A673 (cell line): ENCODE measurements at regions not wholly inside any gene's neighbourhood (a gene's known extent, or its start where the extent isn't known, plus 50 kb on each side); places are given as distances from the start of the nearest gene placed in this dataset.

Source experiments
- BruUV-seq: library from RNA; stranded (reverse); fragments of 400-500 nt; replicated peaks from 2 replicates; lab custom pipeline; 2021; lab: Mats Ljungman, UMichigan
- CTCF ChIA-PET: fragments of 300-600 bp; sonication (Branson Sonifier 250); formaldehyde crosslinking; loops from one replicate; lab custom pipeline; 2022; ENCODE audit warnings: antibody characterized with exemption; lab: Charles Lee
- POLR2A ChIA-PET: fragments of 300-600 bp; sonication (Branson Sonifier 250); formaldehyde crosslinking; loops from one replicate; lab custom pipeline; 2022; ENCODE audit warnings: antibody characterized with exemption; ENCODE audit not compliant: low non-redundant PET; lab: Charles Lee
- DNase-seq: peaks from one replicate; pipeline ENCODE4 v3.0.0-alpha.2; 2015; ENCODE audit warnings: low spot score
- H3K27ac ChIP-seq: fragments of 200-600 bp; sonication (generic); 2 replicates; pipeline ENCODE4 v1.5.1; 2016; ENCODE audit warnings: mixed run types, low read depth, mild to moderate bottlenecking, mixed read lengths, antibody characterized with exemption, low read length; ENCODE audit not compliant: poor library complexity, severe bottlenecking
- H3K27me3 ChIP-seq: fragments of 200-600 bp; sonication (generic); replicated peaks from 2 replicates; pipeline ENCODE4 v1.6.1; 2017; ENCODE audit warnings: mixed run types, low read depth, mild to moderate bottlenecking, mixed read lengths, antibody characterized with exemption, low read length; ENCODE audit not compliant: insufficient read depth, poor library complexity
- H3K36me3 ChIP-seq: fragments of 200-600 bp; sonication (generic); 2 replicates; pipeline ENCODE4 v1.6.1; 2016; ENCODE audit warnings: mixed run types, mild to moderate bottlenecking, mixed read lengths, antibody characterized with exemption, low read length; ENCODE audit not compliant: insufficient read depth, poor library complexity, severe bottlenecking
- H3K4me1 ChIP-seq: fragments of 200-600 bp; sonication (generic); 2 replicates; pipeline ENCODE4 v1.6.1; 2017; ENCODE audit warnings: mixed run types, mild to moderate bottlenecking, mixed read lengths, antibody characterized with exemption, low read length; ENCODE audit not compliant: insufficient read depth, poor library complexity, severe bottlenecking
- H3K4me3 ChIP-seq: fragments of 200-600 bp; sonication (generic); 2 replicates; pipeline ENCODE4 v1.5.1; 2016; ENCODE audit warnings: low read depth, mixed run types, mild to moderate bottlenecking, mixed read lengths, low read length; ENCODE audit not compliant: poor library complexity, severe bottlenecking
- H3K9me3 ChIP-seq: fragments of 200-600 bp; sonication (generic); 2 replicates; pipeline ENCODE4 v1.6.1; 2016; ENCODE audit warnings: mixed run types, low read depth, mild to moderate bottlenecking, mixed read lengths, antibody characterized with exemption, low read length; ENCODE audit not compliant: poor library complexity, severe bottlenecking
- CTCF ChIP-seq: fragments of 300-800, 200-600 bp; sonication (generic); conservative IDR thresholded peaks from 2 replicates; pipeline ENCODE4 v1.5.1; 2017; ENCODE audit warnings: low read depth, mild to moderate bottlenecking, antibody characterized with exemption, low read length, moderate library complexity, mixed read lengths
- EZH2 ChIP-seq: fragments of 200-600 bp; sonication (generic); IDR thresholded peaks from 2 replicates; pipeline ENCODE4 v1.6.1; 2017; ENCODE audit warnings: borderline replicate concordance, low read depth, mild to moderate bottlenecking, mixed read lengths, antibody characterized with exemption, low read length; ENCODE audit not compliant: poor library complexity, severe bottlenecking
- intact Hi-C: fragments of 100-400 bp; cut with micrococcal nuclease; formaldehyde crosslinking; loops from one replicate; pipeline ENCODE4 v1.10.0; 2022; ENCODE audit not compliant: unreplicated experiment

DNA sequence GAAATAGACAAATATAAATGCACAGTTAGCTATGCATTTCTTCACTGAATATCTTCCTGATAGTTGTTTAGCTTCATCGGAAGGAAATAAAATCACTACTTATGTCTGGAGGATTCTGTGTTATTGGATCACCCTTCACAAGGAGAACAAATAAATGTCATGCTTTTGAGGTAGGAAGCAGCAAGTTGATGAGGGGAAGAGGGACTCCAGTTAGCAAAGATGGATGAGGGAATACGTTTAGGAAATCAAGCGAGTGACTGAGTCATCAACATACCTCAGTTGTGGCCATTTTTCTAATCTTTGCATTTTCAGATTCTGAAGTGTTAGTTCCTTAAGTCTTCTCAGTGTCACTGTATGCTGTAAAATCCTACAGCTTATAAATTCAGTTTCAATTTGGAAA lies 456.2 kb downstream of the EPHA4 start:
- H3K4me1 ChIP-seq, result no peaks in the 10 kb centered on the region
- TF ChIP-seq EZH2 (no peak), CTCF (no peak)
- BruUV-seq, result no TSS peak

GRCh38 chr2:221120643-221121042 lies 451.5 kb downstream of the EPHA4 start:
- ChIA-PET CTCF (no interaction called here), POLR2A (no interaction called here)
- H3K27me3 ChIP-seq, result no peaks in the 10 kb centered on the region
- H3K4me1 ChIP-seq, result peaks cover 22% of the 10 kb centered on the region
- DNase-seq, result no peak
- no peak overlapping the region for H3K4me3 ChIP-seq
- intact Hi-C loops, result no loop called here
- no peak for TF ChIP-seq EZH2
- H3K27ac ChIP-seq, result no peak overlapping the region
- BruUV-seq, result no TSS peak
- no peaks in the 10 kb centered on the region for H3K36me3 ChIP-seq
- H3K9me3 ChIP-seq, result no peaks in the 10 kb centered on the region

More for the DNA sequence above, 456.2 kb downstream of the EPHA4 start:
- intact Hi-C loops, result no loop called here
- H3K27me3 ChIP-seq, result peaks cover 3% of the 10 kb centered on the region
- POLR2A ChIA-PET, result no interaction called here
- DNase-seq, result no peak
- H3K4me3 ChIP-seq, result no peak overlapping the region
- H3K36me3 ChIP-seq, result no peaks in the 10 kb centered on the region
- H3K27ac ChIP-seq, result no peak overlapping the region
- H3K9me3 ChIP-seq, result no peaks in the 10 kb centered on the region
- CTCF ChIA-PET, result no interaction called here

GRCh38 chr2:221123396-221123795 lies 448.7 kb downstream of the EPHA4 start:
- CTCF ChIA-PET, result no interaction called here
- no peak overlapping the region for H3K4me3 ChIP-seq
- no peak overlapping the region for H3K27ac ChIP-seq
- TF ChIP-seq CTCF, result no peak
- no peak for TF ChIP-seq EZH2
- no peaks in the 10 kb centered on the region for H3K36me3 ChIP-seq
- DNase-seq, result no peak
- BruUV-seq, result no TSS peak
- peaks cover 11% of the 10 kb centered on the region for H3K9me3 ChIP-seq
- no peaks in the 10 kb centered on the region for H3K27me3 ChIP-seq
- POLR2A ChIA-PET, result interaction anchor here (0.6 kb wide), 1 partner anchor 10 kb away, joined by 4 read pairs; no protein-coding TSS in a partner anchor
- intact Hi-C loops, result no loop called here
- H3K4me1 ChIP-seq, result peaks cover 23% of the 10 kb centered on the region
